Thyroid gland (tissue), 4 donors: ENCODE measurements at regions not wholly inside any gene's neighbourhood (a gene's known extent, or its start where the extent isn't known, plus 50 kb on each side); places are given as distances from the start of the nearest gene placed in this dataset.

Experiments used
- DNase-seq, 2 donors: peaks; one replicate each; pipeline ENCODE4 v3.0.0-alpha.2; 2019
- H3K27ac ChIP-seq, 3 donors: fragments of 200-600 bp; sonication (generic); 1 replicate in 2 of 3; 2 replicates in 1 of 3; pipeline ENCODE4 v1.5.1; 2016 to 2019; ENCODE audit warnings: mild to moderate bottlenecking in 1 of 3, moderate library complexity in 1 of 3
- H3K27me3 ChIP-seq: fragments of 200-600 bp; sonication (generic); one replicate; pipeline ENCODE4 v1.5.1; 2019
- H3K36me3 ChIP-seq, 2 donors: fragments of 200-600 bp; sonication (generic); one replicate each; pipeline ENCODE4 v1.5.1; 2016 to 2019
- H3K4me1 ChIP-seq, 2 donors: fragments of 200-600 bp; sonication (generic); one replicate each; pipeline ENCODE4 v1.5.1; 2017 to 2019
- H3K4me3 ChIP-seq, 3 donors: fragments of 200-600 bp; sonication (generic); replicated peaks in 1 of 3; 1 replicate in 2 of 3; 2 replicates in 1 of 3; pipeline ENCODE4 v1.5.1; 2016; ENCODE audit warnings: mild to moderate bottlenecking in 1 of 3
- H3K9me3 ChIP-seq: fragments of 200-600 bp; sonication (generic); one replicate; pipeline ENCODE4 v1.5.1; 2017
- POLR2A ChIP-seq, 2 donors: fragments of 450-650 bp; IDR thresholded peaks; one replicate each; pipeline ENCODE4 v1.6.1; 2017; ENCODE audit warnings: antibody characterized with exemption in 2 of 2, mild to moderate bottlenecking in 2 of 2, moderate library complexity in 1 of 2
- WGBS, 2 donors: methylation state at CpG; one replicate each; pipeline ENCODE4 v1.1.5; 2017; 5-methylcytosine and 5-hydroxymethylcytosine counted together
- intact Hi-C: fragments of 100-400 bp; cut with DNase I; formaldehyde crosslinking; loops from one replicate; pipeline ENCODE4 v1.15.1; 2023
- TF ChIP-seq, protein P1 (sequence below), 6 experiments: fragments of 200-600 bp in 3 of 6; fragments of 450-650 bp in 3 of 6; sonication (generic) in 3 of 6; IDR thresholded peaks; one replicate each; pipeline ENCODE4 v1.5.1; 2016 to 2019; ENCODE audit warnings: antibody characterized with exemption in 6 of 6, mild to moderate bottlenecking in 2 of 6, inconsistent platforms in 1 of 6, moderate library complexity in 1 of 6

- no peak overlapping the region for H3K27ac ChIP-seq
- H3K4me1 ChIP-seq = no peaks in the 10 kb centered on the region
- no peaks in the 10 kb centered on the region for H3K9me3 ChIP-seq
- TF ChIP-seq POLR2A (IDR thresholded peaks at IDR 0.05) = no peak
- TF ChIP-seq, protein P1, sequence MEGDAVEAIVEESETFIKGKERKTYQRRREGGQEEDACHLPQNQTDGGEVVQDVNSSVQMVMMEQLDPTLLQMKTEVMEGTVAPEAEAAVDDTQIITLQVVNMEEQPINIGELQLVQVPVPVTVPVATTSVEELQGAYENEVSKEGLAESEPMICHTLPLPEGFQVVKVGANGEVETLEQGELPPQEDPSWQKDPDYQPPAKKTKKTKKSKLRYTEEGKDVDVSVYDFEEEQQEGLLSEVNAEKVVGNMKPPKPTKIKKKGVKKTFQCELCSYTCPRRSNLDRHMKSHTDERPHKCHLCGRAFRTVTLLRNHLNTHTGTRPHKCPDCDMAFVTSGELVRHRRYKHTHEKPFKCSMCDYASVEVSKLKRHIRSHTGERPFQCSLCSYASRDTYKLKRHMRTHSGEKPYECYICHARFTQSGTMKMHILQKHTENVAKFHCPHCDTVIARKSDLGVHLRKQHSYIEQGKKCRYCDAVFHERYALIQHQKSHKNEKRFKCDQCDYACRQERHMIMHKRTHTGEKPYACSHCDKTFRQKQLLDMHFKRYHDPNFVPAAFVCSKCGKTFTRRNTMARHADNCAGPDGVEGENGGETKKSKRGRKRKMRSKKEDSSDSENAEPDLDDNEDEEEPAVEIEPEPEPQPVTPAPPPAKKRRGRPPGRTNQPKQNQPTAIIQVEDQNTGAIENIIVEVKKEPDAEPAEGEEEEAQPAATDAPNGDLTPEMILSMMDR (IDR thresholded peaks at IDR 0.05) = no peak
- DNase-seq = no peak
- H3K27me3 ChIP-seq = no peaks in the 10 kb centered on the region
- no peaks in the 10 kb centered on the region for H3K36me3 ChIP-seq
- no peak overlapping the region for H3K4me3 ChIP-seq
- intact Hi-C loops = no loop called here
These were observed 498.1 kb upstream of the RGMA start for GRCh38 chr15:93587059-93587521.

DNA sequence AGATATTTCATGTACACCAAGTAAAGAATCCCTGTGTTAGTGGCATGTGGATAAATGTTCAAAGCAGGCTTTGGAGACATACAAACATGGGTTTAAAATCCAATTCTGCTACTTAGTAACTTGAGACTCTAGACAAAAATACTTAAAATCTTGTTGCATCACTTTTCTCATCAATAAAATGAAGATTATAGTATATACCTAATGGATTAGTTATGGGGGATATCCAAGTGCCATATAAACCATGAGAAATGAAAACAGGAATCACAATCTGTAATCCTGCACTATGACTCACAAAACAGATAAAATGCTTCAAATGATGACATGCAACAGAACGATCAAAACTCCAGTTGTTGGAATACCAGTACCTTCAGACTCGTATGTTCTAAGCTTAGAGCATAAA lies 496.0 kb upstream of the RGMA start:
- Histone ChIP-seq H3K27me3 (no peaks in the 10 kb centered on the region), H3K4me3 (no peak overlapping the region), H3K27ac (no peak overlapping the region), H3K36me3 (no peaks in the 10 kb centered on the region), H3K4me1 (no peaks in the 10 kb centered on the region), H3K9me3 (no peaks in the 10 kb centered on the region)
- DNase-seq = no peak
- intact Hi-C loops = no loop called here
- WGBS, 2 donors = 81 to 93% methylated on average over 2 of the region's 2 CpGs
- no peak for TF ChIP-seq POLR2A (IDR thresholded peaks at IDR 0.05)
- TF ChIP-seq, protein P1 (IDR thresholded peaks at IDR 0.05) = no peak

DNA sequence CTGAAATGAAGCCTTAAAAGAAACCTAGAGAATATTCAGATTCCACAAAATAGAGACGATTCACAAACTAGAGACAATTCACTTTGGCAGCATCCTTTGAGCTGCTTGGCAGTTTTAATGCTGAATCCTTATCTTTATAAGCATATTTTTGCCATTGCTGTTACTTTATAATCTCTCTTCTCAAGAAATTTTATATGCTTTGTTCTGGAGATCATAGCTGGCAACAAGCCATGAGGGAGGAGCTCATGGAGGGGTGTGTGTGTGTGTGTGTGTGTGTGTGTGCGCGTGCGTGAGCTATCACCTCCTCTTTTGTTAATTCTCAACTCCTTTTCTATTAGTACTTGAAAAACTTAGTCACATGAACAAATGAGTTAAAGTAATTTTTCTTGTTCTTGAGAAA lies 495.0 kb upstream of the RGMA start:
- no peaks in the 10 kb centered on the region for H3K36me3 ChIP-seq
- WGBS, 2 donors = 89 to 90% methylated on average over 4 of the region's 4 CpGs
- DNase-seq = no peak
- no peak overlapping the region for H3K4me3 ChIP-seq
- intact Hi-C loops = no loop called here
- TF ChIP-seq, protein P1 (IDR thresholded peaks at IDR 0.05) = no peak
- no peak for TF ChIP-seq POLR2A (IDR thresholded peaks at IDR 0.05)
- no peaks in the 10 kb centered on the region for H3K4me1 ChIP-seq
- H3K9me3 ChIP-seq = no peaks in the 10 kb centered on the region
- no peaks in the 10 kb centered on the region for H3K27me3 ChIP-seq
- H3K27ac ChIP-seq = no peak overlapping the region

GRCh38 chr15:93583552-93583951 lies 494.5 kb upstream of the RGMA start:
- no peaks in the 10 kb centered on the region for H3K9me3 ChIP-seq
- intact Hi-C loops = no loop called here
- 72 to 84% methylated on average over 3 of the region's 3 CpGs for WGBS, 2 donors
- H3K4me1 ChIP-seq = no peaks in the 10 kb centered on the region
- no peak for TF ChIP-seq POLR2A (IDR thresholded peaks at IDR 0.05)
- TF ChIP-seq, protein P1 (IDR thresholded peaks at IDR 0.05) = no peak
- H3K4me3 ChIP-seq = no peak overlapping the region
- DNase-seq = no peak
- H3K36me3 ChIP-seq = no peaks in the 10 kb centered on the region
- H3K27me3 ChIP-seq = no peaks in the 10 kb centered on the region
- H3K27ac ChIP-seq = no peak overlapping the region

DNA sequence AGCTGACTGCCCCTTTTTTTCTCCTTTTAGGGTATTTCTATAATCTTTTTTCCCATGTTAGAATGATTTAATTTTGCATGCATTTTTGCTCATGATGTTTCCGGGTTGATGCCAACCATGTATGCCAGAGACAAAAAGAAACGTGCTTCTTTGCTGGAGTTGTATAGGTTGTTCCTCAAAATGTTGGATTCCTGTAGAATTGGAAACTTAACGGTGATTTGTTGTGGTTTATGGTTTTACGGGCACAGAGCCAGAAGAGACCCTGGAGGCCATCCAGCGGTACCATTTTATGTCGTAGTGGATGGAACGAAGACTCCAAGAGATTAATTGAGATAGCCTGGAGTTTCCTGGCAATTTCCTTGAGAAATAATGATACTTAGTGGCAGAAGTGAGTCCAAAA lies 481.5 kb upstream of the RGMA start:
- intact Hi-C loops = no loop called here
- H3K4me1 ChIP-seq = no peaks in the 10 kb centered on the region
- TF ChIP-seq POLR2A (IDR thresholded peaks at IDR 0.05) = no peak
- TF ChIP-seq, protein P1 (IDR thresholded peaks at IDR 0.05) = no peak
- H3K9me3 ChIP-seq = no peaks in the 10 kb centered on the region
- H3K27ac ChIP-seq = no peak overlapping the region
- no peak overlapping the region for H3K4me3 ChIP-seq
- no peak for DNase-seq
- H3K27me3 ChIP-seq = no peaks in the 10 kb centered on the region
- no peaks in the 10 kb centered on the region for H3K36me3 ChIP-seq
- 86 to 87% methylated on average over 7 of the region's 7 CpGs for WGBS, 2 donors
